ENCODE measurements at regions not wholly inside any gene's neighbourhood (a gene's known extent, or its start where the extent isn't known, plus 50 kb on each side); places are given as distances from the start of the nearest gene placed in this dataset.
A peak's percentile ranks its signal among the peaks of the same experiment; 100 is the strongest.
"Not testable (repeated sequence)": the region's sequence is repeated elsewhere in the genome, so short reads cannot be mapped to it uniquely, and the experiment has no call there.

DNA sequence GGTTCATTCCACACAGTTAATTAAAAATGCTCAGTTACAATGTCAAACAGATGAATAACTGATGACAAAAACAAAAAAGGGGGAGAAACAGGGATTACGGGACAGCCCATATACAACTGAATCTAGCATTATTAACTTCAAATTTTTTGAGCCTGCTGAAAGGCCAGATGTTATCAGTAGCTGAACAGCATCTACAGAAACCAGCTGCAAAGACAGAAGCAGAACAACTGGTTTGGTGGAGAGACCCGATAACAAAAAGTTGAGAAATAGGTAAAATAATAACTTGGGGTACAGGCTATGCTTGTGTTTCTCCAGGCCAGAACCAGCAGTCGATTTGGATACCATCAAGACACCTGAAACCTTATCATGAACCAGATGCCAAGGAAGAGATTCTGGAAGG lies 109.8 kb downstream of the SEPTIN7 start:
- DNase-seq, result not testable (repeated sequence)

GRCh38 chr7:35913350-35913749 lies 112.5 kb downstream of the SEPTIN7 start:
- not testable (repeated sequence) for DNase-seq

DNA sequence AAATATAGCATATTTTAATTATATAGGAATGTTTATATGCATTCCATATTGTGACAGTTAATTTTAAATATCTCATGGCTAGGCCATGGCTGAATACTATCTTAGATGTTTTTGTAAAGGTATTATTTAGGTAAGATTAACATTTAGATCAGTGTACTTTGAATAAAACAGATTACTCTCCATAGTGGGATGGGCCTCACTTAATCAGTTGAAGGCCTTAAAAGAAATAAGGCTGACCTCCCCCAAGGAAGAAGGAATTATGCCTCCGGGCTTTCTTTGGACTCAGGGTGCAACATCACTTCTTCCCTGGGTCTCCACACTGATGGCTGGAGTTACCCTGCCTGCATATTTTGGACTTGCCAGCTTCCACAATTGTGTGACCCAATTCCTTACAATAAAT lies 113.4 kb downstream of the SEPTIN7 start:
- not testable (repeated sequence) for DNase-seq

- DNase-seq, result not testable (repeated sequence)
Observed at GRCh38 chr7:35915247-35915955, 114.5 kb downstream of the SEPTIN7 start.

- DNase-seq, result not testable (repeated sequence)
Observed at GRCh38 chr7:35918217-35918616, 117.4 kb downstream of the SEPTIN7 start.

- peak in 1 of 2 donors; percentile 16 for DNase-seq
Observed at GRCh38 chr7:35919607-35920006, 118.8 kb downstream of the SEPTIN7 start.

DNA sequence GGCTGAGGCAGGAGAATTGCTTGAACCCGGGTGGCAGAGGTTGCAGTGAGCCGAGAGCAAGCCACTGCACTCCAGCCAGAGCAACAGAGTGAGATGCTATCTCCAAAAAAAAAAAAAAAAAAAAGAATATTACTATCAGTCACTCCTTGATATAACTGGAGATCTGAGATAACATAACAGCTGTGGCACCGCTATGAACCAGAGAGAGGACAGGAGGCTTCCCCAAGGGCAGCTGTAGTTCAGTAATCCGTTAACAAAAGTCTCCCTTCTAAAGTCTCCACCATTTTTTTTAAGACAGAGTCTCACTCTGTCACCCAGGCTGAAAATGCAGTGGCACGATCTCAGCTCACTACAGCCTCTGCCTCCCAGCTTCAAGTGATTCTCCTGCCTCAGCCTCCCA lies 120.5 kb downstream of the SEPTIN7 start:
- not testable (repeated sequence) for DNase-seq

- not testable (repeated sequence) for DNase-seq
Observed at GRCh38 chr7:35924668-35925067, 123.8 kb downstream of the SEPTIN7 start.

GRCh38 chr7:35926966-35927365 lies 126.1 kb downstream of the SEPTIN7 start:
- not testable (repeated sequence) for DNase-seq

GRCh38 chr7:35931134-35931533 lies 130.3 kb downstream of the SEPTIN7 start:
- not testable (repeated sequence) for DNase-seq

DNA sequence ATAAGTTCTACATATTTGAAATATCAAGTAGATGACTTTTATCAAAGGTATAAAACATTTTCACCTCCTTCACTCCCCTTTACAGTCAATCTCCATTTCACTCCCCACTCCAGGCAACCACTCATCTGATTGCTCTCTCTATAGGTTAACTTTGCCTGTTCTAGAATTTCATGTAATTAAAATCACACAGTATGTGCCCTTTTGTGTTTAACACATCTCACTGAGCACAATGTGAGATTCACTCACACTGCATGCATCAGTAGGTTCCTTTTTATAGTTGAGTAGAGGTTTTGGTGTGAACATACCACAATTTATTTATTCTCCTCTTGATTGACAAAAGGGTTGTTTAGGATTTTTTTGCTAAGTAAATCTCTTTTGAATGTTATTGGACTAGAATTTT lies 130.7 kb downstream of the SEPTIN7 start:
- not testable (repeated sequence) for DNase-seq

DNA sequence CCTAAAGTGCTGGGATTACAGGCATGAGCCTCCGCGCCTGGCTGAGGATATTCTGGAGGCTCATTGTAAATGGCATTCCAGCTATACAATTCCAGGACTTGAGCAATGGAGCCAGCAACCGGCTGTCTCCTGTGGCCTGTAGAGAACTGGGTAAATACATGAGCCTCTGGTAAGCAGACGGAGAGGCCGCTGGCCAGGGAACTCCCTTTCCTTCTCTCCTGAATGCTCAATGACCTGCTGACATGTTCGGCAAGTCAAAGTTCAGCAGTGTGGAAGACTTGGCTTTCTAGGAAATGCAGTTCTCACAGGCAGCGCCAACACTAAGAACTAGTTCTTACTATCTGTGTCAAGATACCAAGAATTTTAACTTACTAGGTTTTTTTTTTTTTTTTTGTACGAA lies 139.8 kb downstream of the SEPTIN7 start:
- DNase-seq, result not testable (repeated sequence)

DNA sequence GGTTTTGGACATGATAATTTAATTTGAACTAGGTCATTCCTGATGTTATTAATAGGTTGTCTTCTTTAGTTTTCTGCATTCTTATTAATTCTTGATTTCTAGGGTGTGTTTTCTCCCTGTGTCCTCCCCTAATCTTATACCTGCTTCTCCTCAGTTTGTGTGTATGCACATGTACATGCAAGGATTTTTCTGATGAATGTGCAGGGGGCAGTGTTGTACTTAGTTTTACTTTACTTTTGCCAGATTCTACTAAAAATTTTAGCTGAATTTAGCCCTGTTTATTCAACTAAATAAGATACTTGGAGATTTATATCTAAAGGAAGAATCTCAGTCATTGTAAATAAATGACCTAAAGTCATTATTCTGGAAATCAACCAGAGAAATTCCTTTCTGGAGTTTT lies 144.8 kb downstream of the SEPTIN7 start:
- not testable (repeated sequence) for DNase-seq

DNA sequence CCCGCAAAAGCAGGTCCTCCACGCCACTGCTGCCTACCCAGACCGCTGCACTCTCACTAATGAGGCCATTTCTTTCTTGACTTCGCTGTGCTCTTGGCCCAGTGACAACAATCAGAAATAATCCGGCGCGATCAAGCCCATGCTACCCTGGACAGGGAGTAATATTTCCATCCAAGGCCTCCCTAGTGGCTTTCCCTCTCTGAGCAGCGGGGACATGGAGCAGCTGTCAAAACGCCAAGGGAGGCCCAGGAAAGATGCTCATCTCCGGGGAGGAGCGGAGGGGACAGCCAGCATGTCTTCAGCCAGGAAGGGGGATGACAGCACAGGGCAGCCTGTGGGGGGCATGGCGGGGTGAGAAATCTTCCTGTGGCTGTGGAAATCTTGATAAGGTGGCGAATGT lies 154.9 kb downstream of the SEPTIN7 start:
- DNase-seq, result not testable (repeated sequence)

GRCh38 chr7:35956988-35957387 lies 156.1 kb downstream of the SEPTIN7 start:
- not testable (repeated sequence) for DNase-seq

GRCh38 chr7:35961260-35961659 lies 160.4 kb downstream of the SEPTIN7 start:
- DNase-seq, result not testable (repeated sequence)

DNA sequence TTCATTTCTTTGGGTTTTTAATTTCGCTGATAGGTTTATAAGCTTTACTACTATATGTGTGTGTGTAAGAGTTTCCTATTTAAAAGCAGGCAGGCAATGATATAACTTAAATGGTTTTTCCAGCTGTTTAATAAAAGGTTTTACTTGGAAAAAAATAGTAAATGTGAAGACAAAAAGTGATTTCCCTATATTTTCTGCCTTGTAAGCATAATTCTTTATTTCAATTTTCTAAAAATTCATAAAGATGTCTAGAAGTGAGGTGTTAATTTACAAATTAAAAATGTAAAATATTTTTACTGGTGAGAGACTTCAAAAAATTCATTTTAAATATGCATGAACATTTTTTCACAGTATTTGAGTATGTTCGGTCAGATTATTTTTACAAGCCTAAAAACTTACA lies 161.8 kb downstream of the SEPTIN7 start:
- not testable (repeated sequence) for DNase-seq

DNA sequence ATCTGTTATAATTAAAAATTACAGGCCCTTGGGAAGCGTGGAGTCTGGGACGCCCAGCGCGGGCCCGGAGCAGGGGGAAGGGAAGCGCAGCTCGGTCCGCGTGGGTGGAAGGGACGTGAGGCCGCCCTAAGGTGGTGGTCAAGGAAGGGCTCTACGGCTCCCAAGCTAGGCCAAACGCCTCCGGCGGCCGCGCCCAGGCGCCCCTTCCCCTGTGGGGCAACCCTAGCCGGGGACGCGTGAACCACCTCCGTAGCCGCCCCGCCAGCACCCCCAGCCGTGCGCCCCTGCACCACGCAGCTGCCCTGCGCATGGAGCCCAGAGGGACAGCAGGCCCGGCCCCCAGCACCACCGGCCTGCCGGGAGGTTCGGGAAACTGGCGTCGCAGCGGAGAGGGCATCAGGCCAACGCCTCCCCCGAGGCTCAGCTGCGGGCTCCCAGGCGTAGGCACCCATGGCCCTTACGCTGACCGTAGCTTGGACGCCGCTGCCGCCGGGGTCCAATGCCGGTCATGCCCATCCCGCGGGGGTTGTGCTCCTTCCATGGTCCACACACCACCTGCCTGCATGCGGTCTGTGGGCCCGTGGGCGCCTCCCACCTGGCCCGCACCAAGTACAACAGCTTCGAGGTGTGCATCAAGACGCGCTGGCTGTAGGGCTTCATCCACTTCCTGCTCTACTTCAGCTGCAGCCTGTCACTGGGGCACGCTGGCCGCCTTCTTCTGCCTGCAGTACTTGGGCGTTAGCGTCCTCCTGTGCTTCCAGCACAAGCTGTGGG lies 166.7 kb downstream of the SEPTIN7 start:
- no peak for DNase-seq

GRCh38 chr7:35968140-35968940 lies 167.5 kb downstream of the SEPTIN7 start:
- no peak for DNase-seq

DNA sequence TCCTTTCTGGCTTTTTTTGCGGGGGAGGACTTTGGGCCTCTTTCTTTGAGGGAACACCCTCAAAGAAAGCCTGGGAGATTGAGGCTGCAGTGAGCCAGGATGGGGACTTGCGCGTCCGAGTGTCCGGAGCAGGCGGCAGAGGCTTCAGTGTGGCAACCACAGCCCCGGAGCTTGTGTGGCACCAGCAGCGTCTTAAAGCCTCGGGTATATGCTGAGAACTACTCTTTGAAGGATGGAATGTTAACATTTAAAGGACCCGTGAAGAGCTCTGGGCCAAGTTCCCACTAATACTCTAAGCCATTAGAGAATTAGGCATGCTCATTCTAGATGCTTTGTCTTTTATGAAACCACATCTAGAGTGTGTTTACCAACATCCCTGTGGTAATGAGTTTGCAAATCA lies 168.2 kb downstream of the SEPTIN7 start:
- no peak for DNase-seq

GRCh38 chr7:35970458-35970857 lies 169.6 kb downstream of the SEPTIN7 start:
- DNase-seq, result no peak

GRCh38 chr7:35971133-35971891 lies 170.5 kb downstream of the SEPTIN7 start:
- no peak for DNase-seq
